Smooth muscle cell (in vitro differentiated cells): ENCODE measurements at regions not wholly inside any gene's neighbourhood (a gene's known extent, or its start where the extent isn't known, plus 50 kb on each side); places are given as distances from the start of the nearest gene placed in this dataset.

ENCODE experiments used
- DNase-seq: peaks from one replicate; lab custom pipeline; 2025; ENCODE audit not compliant: unreplicated experiment; lab: John Stamatoyannopoulos, UW
- H2AFZ ChIP-seq: fragments of 200-600 bp; sonication (generic); 2 replicates; pipeline ENCODE4 v1.6.0; 2016; ENCODE audit warnings: antibody characterized with exemption, low read depth, mild to moderate bottlenecking
- H3F3A ChIP-seq: fragments of 200-600 bp; sonication (generic); 2 replicates; pipeline ENCODE4 v1.6.0; 2017; ENCODE audit warnings: antibody characterized with exemption, low read depth
- H3K27ac ChIP-seq: fragments of 200-600 bp; sonication (generic); 2 replicates; pipeline ENCODE4 v1.5.1; 2016; ENCODE audit warnings: low read depth, mild to moderate bottlenecking
- H3K27me3 ChIP-seq: fragments of 200-600 bp; sonication (generic); 2 replicates; pipeline ENCODE4 v1.6.1; 2016; ENCODE audit warnings: low read depth, mild to moderate bottlenecking
- H3K36me3 ChIP-seq: fragments of 200-600 bp; sonication (generic); 2 replicates; pipeline ENCODE4 v1.5.1; 2016; ENCODE audit warnings: low read depth
- H3K4me1 ChIP-seq: fragments of 200-600 bp; sonication (generic); 2 replicates; pipeline ENCODE4 v1.5.1; 2016; ENCODE audit warnings: low read depth
- H3K4me2 ChIP-seq: fragments of 200-600 bp; sonication (generic); 2 replicates; pipeline ENCODE4 v1.6.0; 2016; ENCODE audit warnings: mild to moderate bottlenecking
- H3K4me3 ChIP-seq: fragments of 200-600 bp; sonication (generic); 2 replicates; pipeline ENCODE4 v1.5.1; 2016; ENCODE audit warnings: mild to moderate bottlenecking
- H3K79me2 ChIP-seq: fragments of 200-600 bp; sonication (generic); 2 replicates; pipeline ENCODE4 v1.6.0; 2016; ENCODE audit warnings: low read depth, mild to moderate bottlenecking
- H3K9ac ChIP-seq: fragments of 200-600 bp; sonication (generic); 2 replicates; pipeline ENCODE4 v1.6.0; 2016; ENCODE audit warnings: low read depth
- H3K9me3 ChIP-seq: fragments of 200-600 bp; sonication (generic); replicated peaks from 2 replicates; pipeline ENCODE4 v1.5.1; 2016; ENCODE audit warnings: low read depth
- H4K20me1 ChIP-seq: fragments of 200-600 bp; sonication (generic); 2 replicates; pipeline ENCODE4 v1.6.0; 2016; ENCODE audit warnings: low read depth
- WGBS: methylation state at CpG from one replicate; pipeline ENCODE4 v1.1.7; 2016; ENCODE audit warnings: low lambda C conversion rate; 5-methylcytosine and 5-hydroxymethylcytosine counted together
- TF ChIP-seq, protein P1 (sequence below): fragments of 200-600 bp; sonication (generic); IDR thresholded peaks from 2 replicates; pipeline ENCODE4 v1.5.1; 2017; ENCODE audit warnings: borderline replicate concordance, mild to moderate bottlenecking, antibody characterized with exemption; ENCODE audit not compliant: insufficient read depth, poor library complexity, severe bottlenecking

DNA sequence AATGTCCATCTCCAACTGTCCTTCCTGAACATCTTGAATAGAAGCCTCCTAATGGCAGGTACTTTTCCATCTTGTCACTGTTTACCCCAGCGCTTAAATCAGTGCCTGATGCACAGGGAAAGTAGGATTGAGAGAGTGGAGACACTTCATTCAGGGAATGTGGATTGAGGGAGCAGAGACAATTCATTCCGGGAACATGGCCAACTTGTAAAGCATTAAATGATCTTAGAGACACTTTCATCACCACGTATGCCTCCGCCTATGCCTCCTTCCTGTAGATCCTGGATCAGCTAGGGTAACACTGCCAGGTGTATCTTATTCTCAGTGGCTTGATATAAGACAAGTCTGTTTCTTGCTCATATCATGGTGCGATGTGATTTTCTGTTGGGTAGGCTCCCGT lies 67.6 kb upstream of the CSRP2 start:
- no peak for DNase-seq
- no peaks in the 10 kb centered on the region for H3F3A ChIP-seq
- H3K9ac ChIP-seq: no peak overlapping the region
- H3K4me3 ChIP-seq: no peak overlapping the region
- peak overlapping the region; percentile 31 for H3K4me2 ChIP-seq
- no peaks in the 10 kb centered on the region for H3K9me3 ChIP-seq
- H2AFZ ChIP-seq: no peak overlapping the region
- TF ChIP-seq, protein P1, sequence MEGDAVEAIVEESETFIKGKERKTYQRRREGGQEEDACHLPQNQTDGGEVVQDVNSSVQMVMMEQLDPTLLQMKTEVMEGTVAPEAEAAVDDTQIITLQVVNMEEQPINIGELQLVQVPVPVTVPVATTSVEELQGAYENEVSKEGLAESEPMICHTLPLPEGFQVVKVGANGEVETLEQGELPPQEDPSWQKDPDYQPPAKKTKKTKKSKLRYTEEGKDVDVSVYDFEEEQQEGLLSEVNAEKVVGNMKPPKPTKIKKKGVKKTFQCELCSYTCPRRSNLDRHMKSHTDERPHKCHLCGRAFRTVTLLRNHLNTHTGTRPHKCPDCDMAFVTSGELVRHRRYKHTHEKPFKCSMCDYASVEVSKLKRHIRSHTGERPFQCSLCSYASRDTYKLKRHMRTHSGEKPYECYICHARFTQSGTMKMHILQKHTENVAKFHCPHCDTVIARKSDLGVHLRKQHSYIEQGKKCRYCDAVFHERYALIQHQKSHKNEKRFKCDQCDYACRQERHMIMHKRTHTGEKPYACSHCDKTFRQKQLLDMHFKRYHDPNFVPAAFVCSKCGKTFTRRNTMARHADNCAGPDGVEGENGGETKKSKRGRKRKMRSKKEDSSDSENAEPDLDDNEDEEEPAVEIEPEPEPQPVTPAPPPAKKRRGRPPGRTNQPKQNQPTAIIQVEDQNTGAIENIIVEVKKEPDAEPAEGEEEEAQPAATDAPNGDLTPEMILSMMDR: no peak
- H3K27ac ChIP-seq: peak overlapping the region; percentile 68
- no peaks in the 10 kb centered on the region for H4K20me1 ChIP-seq
- H3K36me3 ChIP-seq: no peaks in the 10 kb centered on the region
- WGBS: 80% methylated on average over 6 of the region's 6 CpGs
- H3K27me3 ChIP-seq: no peaks in the 10 kb centered on the region
- no peaks in the 10 kb centered on the region for H3K79me2 ChIP-seq
- peaks cover 12% of the 10 kb centered on the region for H3K4me1 ChIP-seq

DNA sequence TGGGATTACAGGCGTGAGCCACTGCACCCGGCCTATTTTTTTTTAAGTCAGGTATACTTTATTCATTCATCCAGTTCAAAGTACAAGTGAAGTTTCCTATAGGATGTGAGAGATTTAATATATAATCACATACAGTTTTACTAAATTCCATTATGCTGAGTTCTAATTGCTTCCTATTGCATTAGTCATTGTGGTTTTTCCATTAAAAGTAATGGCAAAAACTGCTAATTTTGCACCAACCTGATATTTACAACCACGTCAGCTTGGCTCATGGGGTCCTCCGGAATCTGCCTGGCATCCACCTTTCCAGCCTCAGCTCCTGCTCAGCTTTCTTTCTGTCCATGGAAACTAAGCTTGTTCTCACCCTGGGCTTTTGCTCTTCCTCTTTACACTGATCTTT lies 67.0 kb upstream of the CSRP2 start:
- peak overlapping the region; percentile 68 for H3K27ac ChIP-seq

DNA sequence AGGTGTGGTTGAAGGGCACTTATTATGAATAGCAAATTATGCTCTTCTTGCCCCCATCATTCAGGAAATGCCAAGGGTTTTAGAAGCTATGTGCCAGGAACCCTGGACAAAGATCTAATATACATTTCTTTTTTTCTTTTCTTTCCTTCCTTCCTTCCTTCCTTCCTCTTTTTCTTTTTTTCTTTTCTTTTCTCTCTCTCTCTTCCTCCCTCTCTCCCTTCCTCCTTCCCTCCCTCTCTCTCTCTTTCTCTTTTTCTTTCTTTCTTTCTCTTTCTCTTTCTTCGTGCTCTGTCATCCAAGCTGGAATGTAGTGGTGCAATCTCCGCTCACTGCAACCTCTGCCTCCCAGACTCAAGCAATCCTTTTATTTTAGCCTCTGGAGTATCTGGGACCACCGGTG lies 66.1 kb upstream of the CSRP2 start:
- no peaks in the 10 kb centered on the region for H3F3A ChIP-seq
- H3K4me2 ChIP-seq: no peak overlapping the region
- TF ChIP-seq, protein P1: no peak
- H4K20me1 ChIP-seq: no peaks in the 10 kb centered on the region
- H2AFZ ChIP-seq: no peak overlapping the region
- H3K9ac ChIP-seq: no peak overlapping the region
- H3K79me2 ChIP-seq: no peaks in the 10 kb centered on the region
- 83% methylated on average over 3 of the region's 3 CpGs for WGBS
- H3K36me3 ChIP-seq: no peaks in the 10 kb centered on the region
- H3K27me3 ChIP-seq: no peaks in the 10 kb centered on the region
- H3K9me3 ChIP-seq: no peaks in the 10 kb centered on the region
- DNase-seq: no peak
- H3K4me3 ChIP-seq: no peak overlapping the region
- H3K27ac ChIP-seq: no peak overlapping the region
- H3K4me1 ChIP-seq: peaks cover 12% of the 10 kb centered on the region

More for the DNA sequence above, 67.0 kb upstream of the CSRP2 start:
- TF ChIP-seq, protein P1: no peak
- Histone ChIP-seq H2AFZ (no peak overlapping the region), H3K9me3 (no peaks in the 10 kb centered on the region), H3K79me2 (no peaks in the 10 kb centered on the region), H4K20me1 (no peaks in the 10 kb centered on the region), H3K9ac (no peak overlapping the region), H3F3A (no peaks in the 10 kb centered on the region), H3K4me2 (peak overlapping the region; percentile 31), H3K4me1 (peaks cover 12% of the 10 kb centered on the region), H3K27me3 (no peaks in the 10 kb centered on the region), H3K36me3 (no peaks in the 10 kb centered on the region), H3K4me3 (no peak overlapping the region)
- 46% methylated on average over 4 of the region's 4 CpGs for WGBS
- no peak for DNase-seq

DNA sequence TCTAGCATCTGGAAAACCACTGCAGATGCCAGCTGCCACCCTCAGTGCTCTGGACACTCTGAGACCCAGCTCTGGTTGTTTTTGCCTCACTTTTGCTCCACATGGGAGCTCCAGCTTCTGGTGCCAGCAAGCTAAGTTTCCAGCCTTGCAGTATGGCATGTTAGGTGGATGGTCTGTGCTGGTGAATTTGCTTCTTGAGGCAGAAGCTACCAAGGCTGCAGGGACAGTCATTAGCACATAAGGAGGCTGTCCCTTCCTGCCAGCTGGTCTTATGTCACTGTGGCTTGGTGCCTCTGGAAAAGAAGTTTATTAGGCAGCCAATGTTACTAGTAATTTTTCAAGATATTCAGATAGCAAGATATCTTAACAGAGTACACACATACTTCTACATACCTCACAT lies 64.2 kb upstream of the CSRP2 start:
- no peak overlapping the region for H3K4me3 ChIP-seq
- peak overlapping the region; percentile 60 for H3K4me2 ChIP-seq
- peaks cover 12% of the 10 kb centered on the region for H3K4me1 ChIP-seq
- no peaks in the 10 kb centered on the region for H4K20me1 ChIP-seq
- H3K9me3 ChIP-seq: no peaks in the 10 kb centered on the region
- H2AFZ ChIP-seq: no peak overlapping the region
- H3K36me3 ChIP-seq: no peaks in the 10 kb centered on the region
- no peaks in the 10 kb centered on the region for H3K27me3 ChIP-seq
- H3F3A ChIP-seq: no peaks in the 10 kb centered on the region
- DNase-seq: no peak
- H3K9ac ChIP-seq: no peak overlapping the region
- TF ChIP-seq, protein P1: no peak
- H3K27ac ChIP-seq: peak overlapping the region; percentile 62
- H3K79me2 ChIP-seq: no peaks in the 10 kb centered on the region
